Endothelial cell of umbilical vein (primary cell): ENCODE measurements at regions not wholly inside any gene's neighbourhood (a gene's known extent, or its start where the extent isn't known, plus 50 kb on each side); places are given as distances from the start of the nearest gene placed in this dataset.
"Not testable (repeated sequence)": the region's sequence is repeated elsewhere in the genome, so short reads cannot be mapped to it uniquely, and the experiment has no call there.

Source experiments
- EZH2 ChIP-seq: IDR thresholded peaks from 2 replicates; pipeline ENCODE4 v1.6.1; 2012; ENCODE audit warnings: borderline replicate concordance, low read depth, mild to moderate bottlenecking, moderate library complexity, low read length, inconsistent platforms; ENCODE audit not compliant: severe bottlenecking
- MYC ChIP-seq: IDR thresholded peaks from one replicate; pipeline ENCODE4 v1.6.1; 2011; ENCODE audit warnings: mild to moderate bottlenecking, low read depth, low read length
- POLR2A ChIP-seq: IDR thresholded peaks from 2 replicates; pipeline ENCODE4 v1.6.1; 2012; ENCODE audit warnings: low read depth, mild to moderate bottlenecking, control low read depth, low read length
- TF ChIP-seq, protein P1 (sequence below), 2 donors: IDR thresholded peaks; 1 replicate in 1 of 2; 2 replicates in 1 of 2; pipeline ENCODE4 v1.5.1; 2011; ENCODE audit warnings: low read length in 2 of 2, mild to moderate bottlenecking in 2 of 2, moderate library complexity in 2 of 2, control low read depth in 1 of 2, inconsistent platforms in 1 of 2, low read depth in 1 of 2; ENCODE audit not compliant: insufficient read depth in 1 of 2; ENCODE audit errors: extremely low read depth in 1 of 2
- TF ChIP-seq, protein P2 (sequence below): IDR thresholded peaks from 2 replicates; pipeline ENCODE4 v1.6.1; 2011; ENCODE audit not compliant: insufficient read depth, insufficient read length

DNA sequence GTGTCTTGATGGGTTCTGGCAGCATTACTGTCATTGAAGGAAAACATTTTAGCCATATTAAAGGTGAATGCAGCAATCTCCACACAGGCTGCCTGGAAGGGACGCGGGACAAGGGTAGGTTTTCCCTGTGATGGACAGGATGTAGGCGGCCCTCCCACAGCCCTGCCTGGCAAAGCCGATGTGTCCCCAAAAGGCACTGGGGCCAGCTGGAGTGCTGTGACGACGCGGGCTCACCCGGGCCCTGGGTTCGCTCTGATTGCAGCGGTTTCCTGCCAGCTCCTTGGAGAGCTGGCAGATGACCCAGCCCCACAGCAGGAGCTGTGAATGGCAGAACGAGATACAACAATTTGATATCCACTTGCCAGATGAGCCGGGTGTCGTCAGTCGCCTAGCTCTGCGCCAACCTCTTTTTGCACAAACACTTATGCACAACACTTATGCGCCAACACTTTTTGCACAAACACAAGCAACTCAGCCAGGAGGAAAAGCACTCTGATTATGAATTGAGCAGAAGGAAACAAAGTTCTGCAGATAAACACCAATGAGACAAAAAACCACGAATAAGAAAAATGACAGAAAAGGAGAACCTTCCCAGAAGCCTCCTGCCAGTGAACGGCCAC lies 207.5 kb downstream of the ADRA2C start:
- TF ChIP-seq, protein P1, sequence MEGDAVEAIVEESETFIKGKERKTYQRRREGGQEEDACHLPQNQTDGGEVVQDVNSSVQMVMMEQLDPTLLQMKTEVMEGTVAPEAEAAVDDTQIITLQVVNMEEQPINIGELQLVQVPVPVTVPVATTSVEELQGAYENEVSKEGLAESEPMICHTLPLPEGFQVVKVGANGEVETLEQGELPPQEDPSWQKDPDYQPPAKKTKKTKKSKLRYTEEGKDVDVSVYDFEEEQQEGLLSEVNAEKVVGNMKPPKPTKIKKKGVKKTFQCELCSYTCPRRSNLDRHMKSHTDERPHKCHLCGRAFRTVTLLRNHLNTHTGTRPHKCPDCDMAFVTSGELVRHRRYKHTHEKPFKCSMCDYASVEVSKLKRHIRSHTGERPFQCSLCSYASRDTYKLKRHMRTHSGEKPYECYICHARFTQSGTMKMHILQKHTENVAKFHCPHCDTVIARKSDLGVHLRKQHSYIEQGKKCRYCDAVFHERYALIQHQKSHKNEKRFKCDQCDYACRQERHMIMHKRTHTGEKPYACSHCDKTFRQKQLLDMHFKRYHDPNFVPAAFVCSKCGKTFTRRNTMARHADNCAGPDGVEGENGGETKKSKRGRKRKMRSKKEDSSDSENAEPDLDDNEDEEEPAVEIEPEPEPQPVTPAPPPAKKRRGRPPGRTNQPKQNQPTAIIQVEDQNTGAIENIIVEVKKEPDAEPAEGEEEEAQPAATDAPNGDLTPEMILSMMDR (IDR thresholded peaks at IDR 0.05; ENCODE audit: extremely low read depth in 1 of 2, insufficient read depth in 1 of 2, low read depth in 1 of 2, low read length in 2 of 2), result not testable (repeated sequence)
- TF ChIP-seq POLR2A, EZH2, MYC: not testable (repeated sequence)
- TF ChIP-seq, protein P2, sequence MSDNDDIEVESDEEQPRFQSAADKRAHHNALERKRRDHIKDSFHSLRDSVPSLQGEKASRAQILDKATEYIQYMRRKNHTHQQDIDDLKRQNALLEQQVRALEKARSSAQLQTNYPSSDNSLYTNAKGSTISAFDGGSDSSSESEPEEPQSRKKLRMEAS, result not testable (repeated sequence)
